ENCODE measurements at regions not wholly inside any gene's neighbourhood (a gene's known extent, or its start where the extent isn't known, plus 50 kb on each side); places are given as distances from the start of the nearest gene placed in this dataset.

GRCh38 chr6:155595284-155595683 is 139.6 kb upstream of the NOX3 start:
- no peak for TF ChIP-seq EP300 (IDR thresholded peaks at IDR 0.05)
- no peak for TF ChIP-seq CTCF (IDR thresholded peaks at IDR 0.05)
- TF ChIP-seq FOSB (CRISPR knock-in tag; IDR thresholded peaks at IDR 0.05), result no peak

All from A549 (cell line).